EL (cell line): ENCODE measurements at regions not wholly inside any gene's neighbourhood (a gene's known extent, or its start where the extent isn't known, plus 50 kb on each side); places are given as distances from the start of the nearest gene placed in this dataset.

Experiments used
- DNase-seq: peaks from one replicate; pipeline ENCODE4 v3.0.0-alpha.2; 2016

GRCh38 chr13:89752394-89752793 lies 1595.1 kb upstream of the MIR17HG start:
- DNase-seq = no peak

GRCh38 chr13:89755729-89756492 lies 1591.6 kb upstream of the MIR17HG start:
- no peak for DNase-seq

- no peak for DNase-seq
Observed at GRCh38 chr13:89763005-89763404, 1584.5 kb upstream of the MIR17HG start.

- no peak for DNase-seq
Observed at GRCh38 chr13:89783221-89783755, 1564.2 kb upstream of the MIR17HG start.

- DNase-seq = no peak
Observed at GRCh38 chr13:89784161-89784809, 1563.2 kb upstream of the MIR17HG start.

GRCh38 chr13:89786531-89786930 lies 1561.0 kb upstream of the MIR17HG start:
- DNase-seq = no peak

- DNase-seq = no peak
Observed at GRCh38 chr13:89790696-89791095, 1556.8 kb upstream of the MIR17HG start.

- no peak for DNase-seq
Observed at GRCh38 chr13:89791971-89792630, 1555.4 kb upstream of the MIR17HG start.

GRCh38 chr13:89796196-89796595 lies 1551.3 kb upstream of the MIR17HG start:
- no peak for DNase-seq

GRCh38 chr13:89803839-89804238 lies 1543.6 kb upstream of the MIR17HG start:
- no peak for DNase-seq

GRCh38 chr13:89806594-89806993 lies 1540.9 kb upstream of the MIR17HG start:
- DNase-seq = no peak

GRCh38 chr13:89812856-89813255 lies 1534.6 kb upstream of the MIR17HG start:
- DNase-seq = no peak

- DNase-seq = no peak
Observed at GRCh38 chr13:89816404-89816803, 1531.1 kb upstream of the MIR17HG start.

- DNase-seq = no peak
Observed at GRCh38 chr13:89822467-89822866, 1525.0 kb upstream of the MIR17HG start.

- no peak for DNase-seq
Observed at GRCh38 chr13:89827552-89827951, 1519.9 kb upstream of the MIR17HG start.

GRCh38 chr13:89828506-89828905 lies 1519.0 kb upstream of the MIR17HG start:
- no peak for DNase-seq

- no peak for DNase-seq
Observed at GRCh38 chr13:89831157-89831556, 1516.3 kb upstream of the MIR17HG start.

- DNase-seq = no peak
Observed at GRCh38 chr13:89832827-89833226, 1514.7 kb upstream of the MIR17HG start.

- DNase-seq = no peak
Observed at GRCh38 chr13:89843621-89844020, 1503.9 kb upstream of the MIR17HG start.

GRCh38 chr13:89845874-89846273 lies 1501.6 kb upstream of the MIR17HG start:
- DNase-seq = no peak

GRCh38 chr13:89846926-89847585 lies 1500.4 kb upstream of the MIR17HG start:
- peak; percentile 1 for DNase-seq

- DNase-seq = no peak
Observed at GRCh38 chr13:89852570-89852969, 1494.9 kb upstream of the MIR17HG start.

GRCh38 chr13:89856512-89856911 lies 1491.0 kb upstream of the MIR17HG start:
- DNase-seq = no peak
